HG02870 (cell line): ENCODE measurements at regions not wholly inside any gene's neighbourhood (a gene's known extent, or its start where the extent isn't known, plus 50 kb on each side); places are given as distances from the start of the nearest gene placed in this dataset.

Experiments
- ATAC-seq: cut with Tn5 transposase; IDR thresholded peaks from one replicate; pipeline ENCODE4 v1.9.1; 2021; ENCODE audit warnings: mild to moderate bottlenecking, moderate library complexity; ENCODE audit not compliant: unreplicated experiment

DNA sequence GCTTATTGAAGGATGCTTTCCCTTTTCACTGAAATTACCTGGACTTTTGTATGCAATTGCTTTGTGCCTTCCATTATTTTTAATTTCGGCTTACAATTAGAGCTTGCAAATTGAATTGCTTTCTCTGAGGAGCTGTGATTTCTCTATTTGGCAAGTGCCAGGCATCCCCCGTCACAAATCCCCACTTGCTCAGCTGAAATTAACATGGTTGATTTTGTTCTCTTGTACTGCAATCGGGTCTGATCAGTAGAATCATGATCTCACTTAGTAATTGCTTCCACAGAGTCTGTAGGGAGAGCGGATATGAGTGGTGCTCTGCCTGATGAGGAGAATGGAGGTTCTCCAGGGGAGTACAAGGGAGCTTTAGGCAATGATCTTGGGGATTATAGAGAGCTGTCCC is 495.5 kb upstream of the SGCD start:
- ATAC-seq, result no peak

DNA sequence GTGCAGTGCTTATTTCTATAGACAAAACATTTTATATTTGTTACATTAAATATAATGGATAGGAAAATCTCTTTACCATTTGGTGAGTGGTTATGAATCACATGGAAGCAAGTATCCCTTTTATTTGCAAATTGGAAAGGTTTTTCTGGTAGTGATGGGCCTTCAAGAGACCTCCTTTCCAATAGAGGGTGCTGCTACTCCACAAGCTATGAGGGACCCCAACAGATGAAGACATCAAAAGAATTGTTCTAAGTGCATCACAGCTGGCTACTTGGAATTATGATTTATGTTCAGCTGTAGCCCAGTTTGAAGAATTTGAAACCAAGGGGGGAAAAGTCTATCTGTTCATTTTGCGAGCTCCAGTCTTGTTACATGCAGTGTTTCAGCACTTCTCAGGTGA is 493.7 kb upstream of the SGCD start:
- no peak for ATAC-seq

DNA sequence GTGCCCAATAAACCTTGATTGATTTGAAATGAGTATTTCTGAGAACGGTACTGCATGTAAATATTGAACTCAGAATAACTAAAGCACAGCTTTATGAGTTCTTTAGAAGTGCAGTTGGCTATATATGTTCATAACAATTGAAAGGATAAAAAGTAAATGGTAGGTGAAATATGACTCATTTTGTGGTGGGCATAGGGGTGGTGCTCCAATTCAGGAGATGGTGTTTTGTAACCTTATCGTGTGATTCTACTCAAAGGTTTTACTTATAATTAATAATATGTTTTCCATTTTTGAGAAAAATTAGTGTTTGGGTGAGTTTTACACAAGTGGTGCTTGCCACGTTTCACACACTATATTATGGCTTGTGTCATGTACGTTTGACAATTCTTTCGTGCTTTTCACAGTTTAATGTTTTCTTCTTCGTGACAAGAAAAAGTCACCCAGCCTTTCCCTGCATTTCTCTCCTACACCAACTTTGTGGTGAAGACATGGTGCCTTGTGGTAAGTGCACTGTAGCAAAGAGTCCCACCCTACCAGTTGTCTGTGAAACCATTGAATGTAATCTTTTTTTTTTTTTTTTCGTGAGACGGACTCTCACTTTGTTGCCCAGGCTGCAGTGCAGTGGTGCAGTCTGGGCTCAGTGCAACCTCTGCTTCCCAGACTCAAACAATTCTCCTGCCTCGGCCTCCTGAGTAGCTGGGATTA is 492.5 kb upstream of the SGCD start:
- no peak for ATAC-seq

DNA sequence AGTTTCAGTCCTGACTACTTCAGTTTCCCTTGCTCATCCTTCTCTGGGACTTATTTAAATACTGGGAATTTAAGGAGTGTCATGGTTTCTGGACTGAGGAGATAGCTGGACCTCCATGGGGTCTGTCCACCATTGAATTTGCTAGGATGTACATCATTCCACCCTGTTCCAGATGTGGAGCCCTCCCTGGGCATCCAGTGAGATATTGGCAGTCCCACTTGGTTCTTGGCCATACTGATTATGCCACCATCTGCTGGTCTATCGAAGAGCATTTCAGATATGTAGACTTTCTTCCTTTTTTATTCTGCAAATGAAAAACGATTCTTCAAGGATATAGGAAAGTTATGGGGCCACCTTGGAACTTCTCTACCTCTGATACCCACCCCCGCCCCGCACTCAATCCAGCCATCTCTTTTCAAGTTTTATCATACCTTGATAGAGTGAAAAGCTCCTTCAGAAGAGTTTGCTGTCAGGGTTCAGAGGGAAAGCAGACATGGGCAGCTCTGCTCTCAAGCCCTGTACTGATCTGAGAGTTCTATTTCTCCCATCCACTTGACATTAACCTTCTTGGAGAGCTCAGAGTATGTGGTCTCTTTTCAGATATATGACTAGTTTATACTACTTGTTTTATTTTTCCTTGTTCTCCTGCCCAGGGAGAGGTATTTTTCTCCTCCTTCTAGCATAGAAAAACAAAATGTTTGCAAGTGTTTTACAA is 490.7 kb upstream of the SGCD start:
- ATAC-seq, result no peak

DNA sequence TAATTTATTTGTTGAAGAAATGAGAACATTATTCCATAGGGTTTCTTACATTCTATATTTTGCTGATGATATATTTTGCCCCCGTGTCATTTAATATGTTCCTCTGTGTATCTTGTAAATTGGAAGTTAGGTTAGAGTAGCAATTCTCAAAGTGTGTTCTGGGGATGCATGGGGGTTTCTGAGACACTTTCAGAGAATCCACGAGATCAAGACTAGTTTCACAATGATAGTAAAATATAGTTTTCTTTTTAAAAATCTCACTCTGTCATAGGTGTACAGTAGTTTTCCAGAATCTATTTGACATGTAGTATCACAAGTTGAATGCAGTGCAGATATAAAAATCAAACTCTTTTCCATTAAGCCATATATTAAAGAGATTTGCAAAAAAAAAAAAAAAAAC is 488.6 kb upstream of the SGCD start:
- ATAC-seq, result no peak

DNA sequence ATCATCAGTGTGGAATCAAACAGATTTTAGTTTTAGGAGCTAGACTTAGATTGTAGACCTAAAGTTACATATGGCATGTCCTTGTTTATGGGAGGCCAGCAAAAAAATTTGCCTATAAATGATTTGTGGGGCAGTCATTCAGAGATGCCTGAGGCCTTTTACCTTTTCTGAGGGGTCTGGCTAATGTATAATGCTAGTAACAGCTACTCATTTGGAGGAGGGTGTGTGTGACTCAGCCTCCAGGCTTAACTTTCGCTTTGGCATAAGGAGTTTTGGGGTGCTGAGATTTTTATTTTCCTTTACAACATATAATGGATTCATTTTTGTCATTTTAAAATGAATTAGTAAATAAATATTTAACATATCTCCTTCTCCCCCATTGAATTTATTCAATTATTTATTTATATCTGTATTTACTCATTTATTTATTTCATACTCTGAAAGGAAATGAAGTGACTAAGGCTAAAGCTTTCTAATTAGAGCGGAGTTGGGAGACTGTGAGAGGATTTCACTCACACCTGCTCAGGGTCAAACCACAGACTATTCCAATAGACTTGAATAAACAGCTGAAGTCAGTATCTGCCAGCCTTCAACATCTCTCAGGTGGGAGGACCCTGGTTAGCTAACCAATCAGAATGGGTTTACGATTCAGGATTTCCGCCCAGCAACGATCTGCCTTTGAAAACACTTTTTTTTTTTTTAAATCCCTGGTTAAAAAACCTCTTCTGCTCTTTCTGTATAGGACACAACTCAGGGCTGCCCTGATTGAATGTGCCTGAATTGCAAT is 487.5 kb upstream of the SGCD start:
- ATAC-seq, result no peak

DNA sequence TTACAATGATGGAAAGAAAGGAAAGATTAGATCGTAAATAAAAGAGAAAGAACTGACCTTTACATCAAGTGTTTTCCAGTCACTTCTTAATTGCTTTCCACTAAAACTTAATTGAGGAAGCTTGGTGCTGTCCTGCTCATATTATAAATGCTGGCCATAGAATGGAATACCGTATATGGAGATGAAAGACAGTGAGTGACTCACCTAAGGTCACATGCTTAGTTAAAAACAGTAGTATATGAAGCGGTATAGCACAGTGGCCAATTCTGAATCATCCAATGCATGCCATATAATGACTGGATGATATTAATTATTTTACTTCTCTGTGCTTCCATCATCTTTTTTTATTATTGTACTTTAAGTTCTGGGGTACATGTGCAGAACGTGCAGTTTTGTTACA is 482.4 kb upstream of the SGCD start:
- no peak for ATAC-seq

DNA sequence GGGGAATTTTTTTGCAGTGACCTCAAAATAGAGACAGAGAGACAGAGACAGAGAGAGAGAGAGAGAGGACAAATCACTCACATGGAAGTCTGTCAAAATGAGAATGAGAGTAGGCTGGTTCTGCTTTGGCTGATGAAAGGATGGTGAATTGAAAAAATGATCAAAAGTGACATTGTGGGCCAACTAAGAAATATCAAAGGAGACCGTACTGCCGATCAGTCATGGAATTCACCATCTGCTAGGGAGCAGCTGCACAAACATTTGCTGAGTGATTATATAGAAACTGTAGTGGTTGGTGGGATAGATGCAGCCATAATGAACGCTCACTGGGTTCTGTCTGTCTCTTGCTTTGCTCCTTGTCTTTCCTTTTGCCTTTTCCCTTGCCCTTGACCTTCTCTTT is 476.6 kb upstream of the SGCD start:
- no peak for ATAC-seq

DNA sequence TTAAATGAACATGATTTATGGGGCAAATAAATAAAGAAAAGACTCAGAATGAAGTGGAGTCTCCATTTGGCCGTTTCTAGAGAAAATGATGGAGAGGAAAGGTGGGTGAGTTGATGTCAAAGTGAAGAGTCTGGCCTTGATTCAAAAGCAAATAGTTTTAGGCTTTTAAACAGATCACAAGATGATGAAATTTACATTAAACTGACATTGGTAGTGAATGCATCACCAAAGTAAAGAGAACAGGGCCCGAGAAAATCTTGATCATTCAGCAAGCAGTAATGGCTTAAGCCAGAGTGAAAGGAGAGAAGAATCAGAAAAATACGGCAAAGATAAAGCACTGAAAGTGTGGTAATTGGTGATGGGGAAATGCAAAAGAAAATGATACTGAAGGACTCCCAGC is 460.0 kb upstream of the SGCD start:
- ATAC-seq, result no peak

DNA sequence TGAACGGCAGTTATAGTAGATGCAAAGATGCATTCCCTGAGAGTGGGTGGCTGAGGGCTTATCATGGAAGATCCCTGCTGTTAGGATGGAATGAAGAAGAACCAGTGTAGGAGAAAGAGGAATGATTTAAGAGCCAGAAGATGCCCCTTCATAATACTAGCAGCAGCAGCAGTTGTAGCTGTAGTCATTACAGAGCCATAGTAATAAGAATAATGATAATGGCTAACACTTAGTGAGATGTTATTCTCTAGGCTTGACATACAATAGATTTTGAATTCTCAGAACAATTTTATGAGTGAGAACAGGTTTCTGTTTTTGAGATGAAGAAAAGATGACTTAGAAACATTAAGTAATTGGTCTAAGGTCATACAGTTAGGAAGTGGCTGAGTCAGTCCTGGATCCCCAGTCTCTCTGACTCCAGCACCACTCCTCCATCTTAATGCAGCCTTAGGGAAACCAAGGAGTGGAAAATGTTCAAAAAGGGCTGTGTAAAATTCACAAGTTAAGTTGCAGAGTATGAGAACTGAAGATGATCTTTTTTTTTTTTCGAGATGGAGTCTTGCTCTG is 459.4 kb upstream of the SGCD start:
- no peak for ATAC-seq

DNA sequence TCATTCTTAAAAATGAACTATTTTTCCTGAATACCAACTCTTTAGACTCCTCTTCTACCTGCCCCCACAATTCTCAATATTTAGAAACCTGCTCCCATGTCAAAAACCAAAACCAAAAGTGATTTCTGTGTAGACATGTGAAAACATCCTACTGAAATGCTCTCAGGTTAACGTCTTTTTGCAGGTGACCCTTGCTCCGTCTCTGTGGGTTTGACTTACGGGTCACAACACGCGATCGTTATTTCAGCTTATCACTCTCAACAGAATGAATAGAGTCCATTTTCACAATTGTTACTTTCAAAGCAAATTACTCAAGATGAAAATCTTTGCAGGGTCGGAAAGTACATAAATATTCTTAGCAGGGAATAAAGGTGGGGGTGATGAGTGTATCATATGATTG is 456.3 kb upstream of the SGCD start:
- no peak for ATAC-seq

DNA sequence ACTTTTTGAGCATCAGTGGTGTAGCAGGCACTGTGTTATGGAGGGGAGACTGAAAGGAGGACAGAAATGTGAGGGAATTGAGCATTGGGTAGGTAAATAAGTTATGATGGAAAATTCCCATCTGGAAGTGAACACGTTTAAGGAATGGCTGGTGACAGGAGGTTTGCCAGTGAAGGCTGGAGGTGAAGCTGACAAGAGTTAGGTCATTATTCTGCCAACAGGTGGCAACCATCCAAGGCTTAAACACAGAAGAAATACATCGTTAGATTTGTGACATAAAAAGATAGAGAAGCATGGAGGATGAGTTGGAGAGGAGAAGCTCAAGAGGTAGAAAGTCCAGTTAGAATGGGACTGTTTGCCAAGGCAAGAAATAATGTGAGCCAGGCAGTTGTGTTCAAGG is 455.3 kb upstream of the SGCD start:
- ATAC-seq, result no peak

DNA sequence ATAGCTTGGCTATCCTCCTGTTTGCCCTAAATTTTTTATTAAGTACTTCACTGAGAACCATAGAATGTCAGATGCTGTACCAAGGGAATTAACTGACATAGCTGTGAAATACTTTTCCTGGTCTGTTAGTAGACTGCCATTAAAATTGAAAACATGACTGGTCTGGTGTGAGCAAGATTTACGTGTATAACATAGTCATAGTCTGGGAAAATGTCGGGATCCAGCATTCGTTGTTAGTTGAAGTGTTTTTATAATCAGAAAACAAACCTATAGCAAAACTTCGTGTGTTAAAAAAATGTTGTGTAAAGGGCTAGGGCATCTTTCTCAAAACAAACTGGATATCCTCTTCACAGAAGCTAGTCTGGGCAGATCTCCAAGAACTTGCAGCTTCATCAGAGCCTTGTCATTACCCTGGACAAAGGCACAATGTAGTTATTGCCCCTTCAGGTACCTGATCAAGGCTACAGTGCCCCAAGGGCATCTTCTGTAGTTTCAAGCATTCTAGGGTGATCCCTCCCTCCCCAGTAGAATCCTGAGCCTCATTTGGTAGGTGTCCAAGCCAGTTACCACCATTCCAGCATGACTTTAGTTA is 454.2 kb upstream of the SGCD start:
- ATAC-seq, result no peak

DNA sequence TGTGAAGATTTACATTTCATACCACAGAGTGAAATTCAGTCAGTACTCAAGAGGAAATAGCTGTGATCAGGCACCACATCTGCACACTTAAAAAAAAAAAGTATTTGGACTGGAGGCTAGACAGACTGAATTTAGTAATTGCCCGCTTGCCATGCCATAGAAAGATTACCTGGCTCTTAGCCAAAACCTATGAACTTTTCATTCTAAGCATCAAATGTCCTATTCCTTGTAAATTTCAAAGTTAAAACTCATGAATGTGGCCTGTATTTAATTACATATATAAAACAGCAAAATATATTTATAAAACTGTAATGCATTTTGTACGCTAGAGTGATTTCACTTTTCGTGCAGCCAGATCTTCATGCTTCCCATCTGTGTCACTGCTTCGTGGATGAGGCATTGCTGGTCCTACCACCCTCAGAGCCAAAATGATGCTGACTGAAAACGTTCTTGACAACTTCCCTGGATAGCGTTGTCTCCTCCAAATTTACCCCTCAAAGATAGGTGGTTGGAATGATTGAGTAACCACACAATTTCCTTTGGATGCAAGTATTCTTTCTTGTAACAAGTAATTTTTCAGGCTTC is 447.9 kb upstream of the SGCD start:
- ATAC-seq, result no peak

DNA sequence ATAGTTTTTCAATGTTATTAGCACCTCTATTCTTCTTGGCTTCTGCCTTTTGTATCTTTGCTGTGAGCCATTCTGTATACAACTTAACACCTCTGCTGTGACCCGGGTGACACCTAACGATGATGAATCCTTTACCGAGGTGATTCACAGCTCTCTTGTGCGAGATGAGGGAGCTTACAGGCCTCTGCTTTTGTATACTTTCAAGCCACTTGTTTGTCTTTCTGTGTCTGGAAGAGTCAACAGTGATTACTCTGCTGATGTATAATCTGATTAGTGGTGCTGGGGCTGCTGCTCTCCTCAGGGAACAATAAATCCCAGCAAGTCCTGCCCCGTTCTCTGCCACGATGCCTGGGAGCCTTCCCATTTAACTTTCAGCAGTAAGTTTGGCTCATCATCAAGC is 442.9 kb upstream of the SGCD start:
- ATAC-seq, result no peak

DNA sequence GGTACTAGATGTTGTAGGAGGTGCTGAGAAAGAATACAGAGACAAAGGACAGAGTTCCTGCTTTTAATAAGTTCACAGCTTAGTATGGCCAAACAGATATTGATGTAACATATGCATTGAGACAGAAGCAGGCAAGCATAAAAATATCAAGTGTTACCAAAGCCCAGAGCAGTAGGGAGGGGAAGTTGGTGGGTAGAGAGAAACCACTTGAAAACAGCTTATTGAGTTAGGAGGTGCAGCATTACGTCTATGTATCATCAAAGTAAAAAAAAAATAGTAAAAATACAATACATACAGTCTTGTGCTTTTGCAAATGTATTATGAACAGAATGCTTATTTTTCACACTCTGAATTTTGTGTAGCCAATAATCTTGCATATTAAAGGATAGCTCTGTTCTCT is 441.8 kb upstream of the SGCD start:
- ATAC-seq, result no peak

DNA sequence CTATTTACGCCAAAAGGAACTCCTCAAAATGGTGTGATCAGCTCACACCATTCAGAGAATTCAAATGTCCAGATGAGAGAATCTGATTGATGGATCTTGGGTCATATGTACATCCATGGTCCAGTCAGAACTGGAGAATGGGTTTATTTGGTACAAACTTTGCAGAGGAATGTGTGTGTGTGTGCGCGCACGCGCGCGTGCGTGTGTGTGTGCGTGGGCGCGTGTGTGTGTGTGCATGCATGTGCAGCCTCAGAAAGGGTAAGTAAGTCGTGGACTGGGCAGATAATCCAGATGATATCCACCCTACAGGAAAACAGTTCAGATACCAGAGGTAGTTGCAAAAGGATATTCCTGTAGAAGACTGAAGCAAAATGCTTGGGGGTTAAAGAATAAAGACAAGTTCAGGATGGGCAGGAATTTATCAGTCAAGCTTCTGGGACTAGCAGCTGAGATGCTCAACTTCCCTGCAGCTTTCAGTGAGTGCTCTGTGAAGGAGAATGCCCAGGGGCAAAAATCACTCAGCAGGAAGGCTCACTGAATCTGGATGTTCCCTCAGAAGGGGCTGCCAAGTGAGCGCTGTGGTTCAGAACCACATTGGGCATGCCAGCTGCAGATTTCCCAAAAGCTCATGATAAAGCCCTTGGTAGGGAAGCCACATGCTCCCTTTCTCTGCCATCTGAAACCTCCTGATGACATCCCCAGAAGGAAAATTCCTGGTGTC is 440.5 kb upstream of the SGCD start:
- no peak for ATAC-seq

DNA sequence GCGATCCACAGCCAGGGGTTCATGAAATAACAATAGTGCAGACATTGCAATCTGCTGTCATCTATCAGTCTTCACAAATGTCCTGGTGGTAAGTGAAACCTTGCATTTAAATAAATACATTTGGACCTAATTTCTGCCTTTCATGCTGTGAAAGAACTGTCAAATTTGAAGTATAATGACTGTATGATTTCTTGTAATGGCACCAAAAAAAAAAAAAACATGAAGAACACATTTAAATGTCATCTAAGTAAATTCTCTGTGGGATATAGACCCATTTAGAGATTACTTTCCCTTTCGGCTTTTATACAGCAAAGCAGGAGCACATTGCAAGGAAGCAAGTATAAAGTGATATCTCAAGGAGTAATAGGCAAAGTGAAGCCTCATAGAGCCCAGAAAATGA is 431.5 kb upstream of the SGCD start:
- ATAC-seq, result no peak

DNA sequence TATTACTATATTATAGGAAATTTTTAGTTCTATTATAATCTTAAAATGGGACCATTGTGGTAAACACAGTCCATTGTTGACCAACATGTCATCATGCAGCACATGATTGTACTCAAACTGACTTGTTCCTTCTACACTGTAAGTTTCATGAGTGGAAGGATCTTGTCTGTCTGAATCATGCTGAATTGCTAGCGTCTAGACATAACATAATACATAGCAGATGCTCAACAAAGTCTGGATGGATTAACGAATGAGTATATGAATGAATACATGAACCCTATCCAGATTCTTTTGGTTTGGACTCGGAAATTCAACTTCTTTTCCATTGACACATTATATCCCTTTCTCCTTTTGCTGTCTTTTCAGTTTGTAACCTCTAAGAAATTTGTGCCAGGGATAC is 429.2 kb upstream of the SGCD start:
- no peak for ATAC-seq

DNA sequence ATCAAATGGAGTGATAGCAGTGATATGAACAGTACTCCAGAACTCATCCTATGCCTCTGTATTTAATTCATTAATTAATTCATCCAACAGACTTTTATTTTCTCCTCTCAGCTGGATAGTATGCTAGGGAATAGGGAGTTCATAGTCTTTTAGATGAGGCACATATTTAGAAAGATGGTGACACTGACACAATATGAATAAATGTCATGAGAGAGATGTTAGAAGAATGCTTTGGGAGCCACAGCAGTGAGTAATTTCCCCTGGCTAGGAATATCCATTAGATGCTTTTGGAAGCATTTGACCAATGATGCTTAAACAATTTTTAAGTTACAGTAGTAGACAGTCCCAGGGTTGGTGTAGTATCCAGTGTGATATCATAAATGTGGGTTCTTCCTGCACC is 428.7 kb upstream of the SGCD start:
- no peak for ATAC-seq
